ENCODE measurements at regions not wholly inside any gene's neighbourhood (a gene's known extent, or its start where the extent isn't known, plus 50 kb on each side); places are given as distances from the start of the nearest gene placed in this dataset.

GRCh38 chr5:116702776-116703175 is 128.2 kb upstream of the SEMA6A start:
- TF ChIP-seq CTCF (IDR thresholded peaks at IDR 0.05; ENCODE audit: low read depth, low read length, poor library complexity, severe bottlenecking), result no peak
- no peak for TF ChIP-seq EZH2phosphoT487 (IDR thresholded peaks at IDR 0.05; ENCODE audit: borderline replicate concordance, low read length)
